GM10266 (cell line): ENCODE measurements at regions not wholly inside any gene's neighbourhood (a gene's known extent, or its start where the extent isn't known, plus 50 kb on each side); places are given as distances from the start of the nearest gene placed in this dataset.

ENCODE experiments used
- DNase-seq: peaks from one replicate; pipeline ENCODE4 v3.0.0; 2012; ENCODE audit errors: extremely low spot score
- TF ChIP-seq, protein P1 (sequence below): IDR thresholded peaks from 2 replicates; pipeline ENCODE4 v1.5.1; 2012; ENCODE audit warnings: mild to moderate bottlenecking, low read depth; ENCODE audit not compliant: control insufficient read depth, insufficient read depth; ENCODE audit errors: missing control alignments

DNA sequence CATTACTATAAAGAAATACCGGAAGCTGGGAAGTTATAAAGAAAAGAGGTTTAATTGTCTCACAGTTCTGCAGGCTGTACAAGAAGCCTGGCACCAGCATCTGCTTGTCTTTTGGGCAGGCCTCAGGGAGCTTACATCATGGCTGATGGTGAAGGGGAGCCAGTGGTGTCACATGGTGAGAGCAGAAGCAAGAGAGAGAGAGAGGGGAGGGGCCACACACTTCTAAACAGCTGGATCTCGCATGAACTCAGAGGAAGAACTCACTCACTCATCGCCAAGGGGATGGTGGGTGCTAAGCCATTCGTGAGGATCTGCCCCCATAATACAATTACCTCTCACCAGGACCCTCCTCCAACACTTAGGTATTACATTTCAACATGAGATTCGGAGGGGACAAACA lies 51.8 kb upstream of the ANKRD34C start:
- TF ChIP-seq, protein P1, sequence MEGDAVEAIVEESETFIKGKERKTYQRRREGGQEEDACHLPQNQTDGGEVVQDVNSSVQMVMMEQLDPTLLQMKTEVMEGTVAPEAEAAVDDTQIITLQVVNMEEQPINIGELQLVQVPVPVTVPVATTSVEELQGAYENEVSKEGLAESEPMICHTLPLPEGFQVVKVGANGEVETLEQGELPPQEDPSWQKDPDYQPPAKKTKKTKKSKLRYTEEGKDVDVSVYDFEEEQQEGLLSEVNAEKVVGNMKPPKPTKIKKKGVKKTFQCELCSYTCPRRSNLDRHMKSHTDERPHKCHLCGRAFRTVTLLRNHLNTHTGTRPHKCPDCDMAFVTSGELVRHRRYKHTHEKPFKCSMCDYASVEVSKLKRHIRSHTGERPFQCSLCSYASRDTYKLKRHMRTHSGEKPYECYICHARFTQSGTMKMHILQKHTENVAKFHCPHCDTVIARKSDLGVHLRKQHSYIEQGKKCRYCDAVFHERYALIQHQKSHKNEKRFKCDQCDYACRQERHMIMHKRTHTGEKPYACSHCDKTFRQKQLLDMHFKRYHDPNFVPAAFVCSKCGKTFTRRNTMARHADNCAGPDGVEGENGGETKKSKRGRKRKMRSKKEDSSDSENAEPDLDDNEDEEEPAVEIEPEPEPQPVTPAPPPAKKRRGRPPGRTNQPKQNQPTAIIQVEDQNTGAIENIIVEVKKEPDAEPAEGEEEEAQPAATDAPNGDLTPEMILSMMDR: no peak
- DNase-seq: no peak

DNA sequence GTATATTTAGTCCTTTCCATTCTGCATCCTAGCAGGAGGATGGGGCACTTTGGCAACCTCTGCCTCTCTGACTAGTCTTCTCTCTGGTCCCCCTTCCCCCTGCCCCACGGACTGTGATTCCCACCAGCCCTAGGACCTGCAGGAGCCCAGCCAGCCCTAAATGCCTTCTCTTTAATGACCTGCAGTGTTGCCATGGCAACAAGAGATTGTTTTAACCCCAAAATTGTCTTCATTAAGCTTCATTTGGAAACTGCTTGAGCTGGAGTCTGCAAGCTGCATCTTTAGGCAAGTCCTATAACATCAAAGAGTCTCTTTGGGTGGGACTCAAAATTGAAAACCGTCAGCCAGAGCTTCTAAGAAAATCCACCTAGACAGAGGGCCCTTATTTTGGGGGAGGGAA lies 59.7 kb upstream of the ANKRD34C start:
- TF ChIP-seq, protein P1: no peak

DNA sequence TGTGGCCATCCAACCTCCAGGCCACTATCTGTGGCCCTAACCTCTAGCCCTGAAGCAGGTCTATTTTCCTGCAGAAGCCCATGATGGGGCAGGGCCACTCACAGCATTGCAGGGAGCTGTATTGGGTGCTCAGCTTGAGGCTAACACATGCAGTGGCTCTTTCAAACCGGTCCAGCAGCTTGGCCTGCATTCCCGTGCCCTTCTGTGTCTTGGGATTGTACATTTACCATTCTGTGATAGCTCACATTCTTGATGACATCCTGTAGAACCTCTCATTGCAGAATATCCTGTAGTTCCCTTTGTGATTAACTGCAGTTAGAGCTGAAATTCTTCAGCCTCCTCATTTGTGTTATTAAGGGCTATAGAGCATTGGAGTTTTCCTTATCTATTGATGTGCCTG lies 60.8 kb upstream of the ANKRD34C start:
- DNase-seq: no peak
- TF ChIP-seq, protein P1: no peak

More for the DNA sequence above, 59.7 kb upstream of the ANKRD34C start:
- no peak for DNase-seq

DNA sequence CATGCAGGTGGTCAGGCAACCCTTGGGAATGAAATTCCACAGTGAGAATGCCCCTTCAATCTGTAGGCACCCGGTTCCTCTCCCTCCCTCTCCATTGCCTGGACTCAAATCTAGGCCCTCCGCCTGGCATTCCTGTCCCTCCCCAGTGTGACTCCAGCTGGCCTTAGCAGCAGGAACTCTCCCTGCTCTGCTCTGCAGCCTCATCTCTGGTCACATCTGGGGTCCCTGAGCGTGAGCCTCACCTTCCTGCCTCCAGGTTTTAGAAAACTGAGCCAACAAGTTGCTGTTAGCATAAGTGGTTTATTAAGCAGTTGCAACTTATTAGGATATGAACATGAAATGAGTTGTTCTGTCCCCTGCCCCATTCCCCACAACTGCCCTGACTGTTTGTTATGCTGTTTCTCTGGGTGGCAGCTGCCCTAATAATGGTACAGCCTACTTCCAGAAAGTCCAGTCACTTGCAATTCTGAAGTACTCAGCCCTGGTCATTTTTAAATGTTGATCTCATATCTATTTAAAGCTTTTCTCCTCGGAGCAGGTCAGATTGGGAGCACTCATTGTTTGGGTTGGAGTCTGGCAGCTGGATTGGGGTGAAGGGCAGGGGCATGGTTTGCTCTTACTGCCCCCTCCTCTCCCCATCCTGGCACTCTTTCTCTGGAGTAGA lies 63.0 kb upstream of the ANKRD34C start:
- DNase-seq: no peak
- TF ChIP-seq, protein P1: no peak

DNA sequence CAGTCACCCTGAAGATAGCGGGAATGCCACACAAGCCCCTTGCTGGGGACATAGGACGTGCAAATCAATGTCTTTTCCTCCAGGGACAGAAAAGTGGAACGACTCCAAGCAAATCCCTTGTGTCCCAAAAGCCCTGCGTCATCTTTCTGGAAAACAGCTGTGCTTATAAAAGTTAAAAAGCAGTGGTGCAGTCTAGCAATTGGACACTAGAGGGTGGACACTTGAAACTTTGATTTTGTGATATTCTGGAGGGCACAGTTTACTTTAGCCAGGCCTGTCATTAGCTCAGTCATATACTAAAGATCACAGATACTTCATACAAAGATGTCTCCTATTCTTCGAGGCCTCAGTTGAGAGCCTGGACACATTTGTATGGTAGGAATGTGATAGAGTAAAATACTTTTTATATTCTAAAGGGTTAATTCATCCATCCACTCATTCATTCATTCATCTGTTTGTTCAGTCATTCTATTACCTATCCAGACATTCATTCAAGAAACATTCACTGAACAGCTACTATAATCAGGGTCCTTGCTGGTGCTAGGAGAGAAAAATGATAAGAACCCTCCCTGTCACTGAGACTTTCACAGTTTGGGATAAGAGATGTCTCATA lies 63.8 kb upstream of the ANKRD34C start:
- DNase-seq: no peak
- TF ChIP-seq, protein P1: no peak

DNA sequence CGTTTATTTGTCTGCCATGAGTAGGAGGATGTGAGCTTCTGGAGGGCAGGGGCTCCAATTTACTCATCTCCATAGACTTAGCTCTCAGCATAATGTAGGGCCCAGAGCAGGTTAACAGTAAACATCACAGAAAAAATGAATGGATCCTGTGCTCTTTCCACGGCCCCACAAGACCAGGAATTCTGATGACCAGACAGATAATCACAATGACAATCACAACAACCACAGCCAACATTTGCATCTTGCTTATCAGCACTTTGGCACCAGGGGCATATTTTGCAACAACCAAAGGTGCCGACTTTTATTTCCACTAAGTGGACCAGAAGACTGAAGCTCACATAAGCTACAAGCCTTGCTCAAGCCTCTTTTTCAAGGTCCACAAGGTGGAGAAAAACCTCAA lies 68.9 kb upstream of the ANKRD34C start:
- no peak for DNase-seq
- TF ChIP-seq, protein P1: no peak

DNA sequence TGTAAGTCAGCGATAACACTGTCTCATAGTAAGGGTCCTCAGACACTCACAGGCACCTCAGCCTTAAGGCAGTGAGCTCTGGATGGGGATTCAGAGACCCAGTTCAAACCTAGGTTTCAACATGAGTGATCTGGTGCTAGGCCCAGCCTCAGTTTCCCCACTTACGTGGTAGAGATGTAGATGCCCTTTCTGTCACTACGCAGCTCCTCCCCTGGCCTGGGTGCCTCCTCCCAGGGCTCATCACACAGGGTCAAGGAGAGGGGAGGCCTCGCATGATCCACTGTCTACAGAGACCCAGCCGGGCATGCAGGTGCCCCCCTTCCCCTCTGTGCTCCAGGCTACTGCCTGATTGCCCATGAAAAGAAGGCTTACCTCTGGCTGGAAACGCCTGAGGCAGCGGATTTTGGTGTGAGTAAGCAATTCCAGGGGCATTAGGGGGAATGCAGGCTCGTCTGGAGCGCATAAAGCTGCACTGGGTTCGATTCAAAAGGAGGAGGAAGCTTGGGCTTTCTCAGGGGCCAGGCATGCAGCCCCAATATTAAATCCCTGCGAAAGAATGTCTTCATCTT lies 69.8 kb upstream of the ANKRD34C start:
- no peak for DNase-seq
- TF ChIP-seq, protein P1: no peak
